Stimulated activated CD8-positive, alpha-beta memory T cell treated with anti-CD3 and anti-CD28 coated beads, Interleukin-2, amount 100 ng/mL, for 48 hours (primary cell): ENCODE measurements at regions not wholly inside any gene's neighbourhood (a gene's known extent, or its start where the extent isn't known, plus 50 kb on each side); places are given as distances from the start of the nearest gene placed in this dataset.

Experiments used
- DNase-seq, 2 donors: peaks; one replicate each; pipeline ENCODE4 v3.0.0-alpha.2; 2020; ENCODE audit warnings: low read depth in 2 of 2

DNA sequence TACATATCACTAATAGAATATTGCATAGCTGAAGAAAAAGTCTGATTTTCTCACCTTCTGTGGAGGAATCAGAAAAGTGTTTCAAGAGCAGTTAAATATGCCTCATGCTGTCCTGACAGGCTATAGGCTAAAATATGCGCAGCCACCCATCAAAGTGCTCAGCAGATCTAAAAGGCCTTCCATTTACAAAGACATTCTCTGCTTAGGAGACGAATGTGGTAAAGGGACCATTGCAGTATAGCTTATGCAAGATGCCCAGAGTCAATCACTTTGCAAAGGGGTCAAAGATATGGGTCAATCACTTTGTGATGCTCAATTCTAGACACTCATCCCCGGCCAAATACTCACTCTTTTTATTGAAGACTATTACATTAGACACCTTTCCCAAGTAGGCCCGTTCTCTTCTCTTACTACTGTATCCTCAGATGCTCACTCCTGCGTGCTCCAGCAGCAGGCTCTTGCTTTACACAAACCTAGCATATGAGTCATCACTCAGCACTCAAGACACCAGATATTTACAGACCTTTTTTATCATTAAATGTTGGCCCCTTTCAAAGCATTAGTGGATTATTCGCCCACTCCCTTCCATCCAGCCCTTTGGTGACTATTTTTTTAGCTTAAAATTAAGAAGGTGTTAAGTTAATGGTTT lies 568.2 kb upstream of the CDH18 start:
- no peak for DNase-seq

DNA sequence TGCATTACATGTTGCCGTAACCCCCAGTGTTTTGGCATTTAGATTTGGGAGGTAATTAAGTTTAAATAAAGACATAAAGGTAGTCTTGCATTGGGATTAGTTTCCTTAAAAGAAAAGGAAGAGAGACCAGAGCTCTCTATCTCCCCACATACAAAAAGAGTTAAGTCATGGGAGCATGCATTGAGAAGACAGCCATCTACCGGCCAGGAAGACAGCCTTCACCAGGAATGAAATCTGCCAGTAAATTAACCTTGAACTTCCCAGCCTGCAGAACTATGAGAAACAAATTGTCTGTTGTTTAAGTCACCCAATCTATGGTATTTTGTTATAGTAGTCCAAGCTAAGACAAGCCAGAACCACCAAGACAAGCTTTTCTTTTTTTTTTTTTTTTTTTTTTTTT lies 567.0 kb upstream of the CDH18 start:
- DNase-seq = no peak

DNA sequence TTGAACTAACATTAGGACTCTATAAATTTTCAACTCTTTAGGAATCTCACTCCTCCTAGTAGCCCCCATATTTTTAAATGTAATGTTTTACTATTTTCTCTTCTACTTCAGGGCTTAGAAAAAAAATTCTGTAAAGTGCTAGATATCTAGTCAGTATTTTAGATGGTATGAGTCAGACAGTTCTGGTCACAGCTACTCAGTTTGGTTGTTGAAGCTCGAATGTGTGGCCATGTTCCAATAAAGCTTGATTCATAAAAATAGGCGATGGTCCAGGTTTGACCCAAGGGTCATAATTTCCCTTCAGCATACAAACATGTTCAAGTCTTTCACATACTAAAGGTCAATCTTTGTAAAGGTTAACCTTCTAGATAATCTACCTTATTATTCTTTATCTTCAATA lies 566.0 kb upstream of the CDH18 start:
- no peak for DNase-seq

DNA sequence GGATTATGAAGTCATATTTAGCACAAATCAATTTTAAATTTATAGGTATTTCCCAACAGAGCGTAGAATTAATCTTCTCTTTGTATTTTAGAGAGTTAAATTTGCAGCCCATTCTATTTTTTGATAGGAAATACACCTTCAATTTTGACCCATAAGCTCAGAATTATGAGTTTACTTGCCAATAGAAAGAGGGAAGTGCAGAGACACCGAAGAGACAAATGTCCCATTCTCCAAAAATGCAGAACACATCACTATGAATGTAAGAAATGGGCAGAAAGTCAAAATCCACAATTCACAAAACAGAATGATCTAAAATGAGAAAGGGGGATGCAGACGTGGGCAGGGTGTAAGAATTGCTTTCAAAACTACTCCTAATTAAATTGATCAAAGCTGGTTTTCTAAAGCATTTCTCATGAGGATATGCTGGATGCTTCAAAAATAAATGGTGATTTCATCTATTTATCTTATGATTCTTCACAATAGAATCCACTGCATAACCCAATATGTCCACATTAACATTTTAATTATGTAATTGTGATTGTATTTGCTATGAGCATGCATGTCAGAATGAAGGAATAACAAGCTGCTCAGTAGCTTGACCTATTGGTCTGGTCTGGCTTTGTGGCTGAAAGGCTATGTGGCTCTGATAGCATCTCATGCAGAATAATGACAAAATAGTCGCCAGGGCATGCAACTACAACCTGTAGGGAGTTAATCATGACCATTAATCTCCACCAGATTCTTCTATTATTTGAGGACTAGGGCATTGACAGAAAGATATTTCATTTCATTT lies 550.1 kb upstream of the CDH18 start:
- DNase-seq = no peak

DNA sequence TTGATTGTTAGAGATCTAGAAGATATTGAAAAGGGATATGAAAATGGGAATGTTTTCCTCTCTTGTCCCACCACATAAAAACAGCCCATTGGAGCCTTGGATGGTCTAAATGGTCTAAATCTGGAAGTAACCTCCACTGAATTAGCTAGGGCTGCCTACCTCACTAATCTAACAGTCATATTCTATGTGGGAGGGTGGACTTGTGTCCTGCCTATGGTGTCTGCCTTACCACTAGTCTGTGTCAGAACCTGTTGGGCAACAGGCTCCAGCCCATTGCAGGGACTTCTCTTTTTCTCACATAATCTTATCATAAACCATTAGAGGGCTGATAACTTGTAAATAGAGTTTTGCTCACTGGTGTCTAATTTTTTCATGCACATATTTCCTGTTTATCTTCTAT lies 548.8 kb upstream of the CDH18 start:
- DNase-seq = no peak

DNA sequence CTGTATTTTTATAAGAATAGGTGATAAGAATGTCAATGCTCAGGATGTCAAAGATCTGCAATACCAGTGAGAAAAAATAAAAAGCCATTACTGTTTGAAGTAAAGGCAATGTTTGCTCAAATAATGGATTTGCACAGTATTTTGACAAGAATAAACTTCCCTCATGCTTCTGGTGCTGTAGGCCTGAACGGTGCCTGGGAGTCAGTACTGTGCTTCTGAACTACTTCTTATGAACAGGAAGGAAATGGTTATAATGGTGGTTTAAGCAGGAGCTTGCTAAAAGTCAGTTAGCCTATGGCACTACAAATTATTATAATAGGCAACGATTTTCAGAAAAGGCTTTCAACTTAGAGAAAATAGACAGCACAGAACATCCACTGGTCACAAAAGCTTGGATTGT lies 548.3 kb upstream of the CDH18 start:
- DNase-seq = no peak

DNA sequence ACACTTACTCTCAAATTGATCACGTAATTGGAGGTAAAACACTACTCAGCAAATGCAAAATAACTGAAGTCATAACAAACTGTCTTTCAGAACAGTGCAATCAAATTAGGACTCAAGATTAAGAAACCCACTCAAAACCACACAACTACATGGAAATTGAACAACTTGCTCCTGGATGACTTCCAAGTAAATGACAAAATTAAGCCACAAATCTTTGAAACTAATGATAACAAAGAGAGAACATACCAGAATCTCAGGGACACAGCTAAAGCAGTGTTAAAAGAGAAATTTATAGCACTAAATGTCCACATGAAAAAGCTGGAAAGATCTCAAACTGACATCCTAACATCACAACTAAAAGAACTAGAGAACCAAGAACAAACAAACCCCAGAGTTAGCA lies 540.5 kb upstream of the CDH18 start:
- no peak for DNase-seq

DNA sequence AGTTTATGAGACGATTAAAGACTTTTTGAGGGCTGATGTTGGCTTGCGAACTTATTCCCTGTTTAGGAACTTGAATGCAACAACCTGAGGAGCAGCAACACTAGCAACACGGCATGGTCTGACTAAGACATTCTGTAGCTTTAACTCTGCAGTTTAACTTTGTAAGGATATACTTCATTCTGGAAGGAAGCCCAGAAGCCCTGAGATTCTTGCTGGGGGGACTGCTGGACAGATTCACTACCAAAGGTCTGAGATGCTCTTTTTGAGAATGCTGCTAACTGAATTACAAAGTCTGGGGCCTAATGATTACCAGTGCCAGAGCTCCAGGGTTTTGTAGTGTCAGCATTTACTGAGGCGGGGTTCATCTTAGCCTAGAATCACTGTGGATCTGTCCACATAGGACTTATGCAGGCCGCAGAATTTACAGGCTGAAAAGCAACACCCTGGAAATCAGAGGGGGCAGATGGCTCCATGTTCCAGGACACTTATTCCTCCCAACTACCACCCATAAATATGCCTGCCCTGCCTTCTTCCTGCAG lies 537.1 kb upstream of the CDH18 start:
- DNase-seq = no peak

DNA sequence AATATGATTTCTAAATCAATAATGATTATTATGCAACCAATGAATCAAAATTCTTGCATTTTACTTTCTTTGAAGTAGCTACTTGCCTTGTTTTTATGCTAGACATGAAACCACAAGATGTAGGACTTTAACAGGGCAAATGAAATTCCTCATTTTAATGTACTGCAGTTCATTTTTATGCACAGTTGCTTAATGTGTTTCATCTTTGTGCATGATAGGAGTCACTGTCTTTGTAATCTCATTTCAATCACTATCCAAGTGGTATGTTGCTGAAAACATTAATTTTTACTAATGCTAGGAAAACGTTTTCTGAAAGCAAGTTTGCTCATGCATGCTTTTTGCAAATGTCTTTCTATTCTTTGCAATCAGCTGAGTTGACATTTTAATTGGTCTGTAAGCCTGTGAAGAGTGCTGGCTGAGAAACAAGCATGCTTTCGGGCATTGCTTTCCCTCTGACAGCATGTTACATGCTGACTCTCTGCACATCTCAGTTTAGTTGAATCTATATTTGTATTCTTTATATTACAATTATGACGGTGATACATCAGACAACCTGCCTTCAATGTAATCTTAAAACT lies 535.0 kb upstream of the CDH18 start:
- DNase-seq = no peak

DNA sequence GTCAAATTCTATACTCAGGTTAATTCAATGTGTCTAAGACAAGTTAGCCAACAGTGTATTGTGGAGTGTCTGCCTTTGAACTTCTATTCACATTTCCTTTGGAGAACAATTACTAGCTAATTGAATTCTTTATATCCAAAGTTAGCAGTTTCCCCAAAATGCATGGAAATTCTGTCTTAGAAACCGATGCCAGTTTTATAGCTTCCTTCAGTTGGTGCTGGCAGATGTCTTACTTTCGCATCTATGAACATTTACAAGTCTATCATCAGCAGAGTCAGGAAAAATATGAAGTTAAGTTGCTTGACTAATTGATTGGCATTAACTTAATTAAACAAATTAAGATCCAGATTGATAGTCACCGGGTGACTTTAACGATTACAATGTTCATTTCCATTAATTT lies 527.6 kb upstream of the CDH18 start:
- no peak for DNase-seq

DNA sequence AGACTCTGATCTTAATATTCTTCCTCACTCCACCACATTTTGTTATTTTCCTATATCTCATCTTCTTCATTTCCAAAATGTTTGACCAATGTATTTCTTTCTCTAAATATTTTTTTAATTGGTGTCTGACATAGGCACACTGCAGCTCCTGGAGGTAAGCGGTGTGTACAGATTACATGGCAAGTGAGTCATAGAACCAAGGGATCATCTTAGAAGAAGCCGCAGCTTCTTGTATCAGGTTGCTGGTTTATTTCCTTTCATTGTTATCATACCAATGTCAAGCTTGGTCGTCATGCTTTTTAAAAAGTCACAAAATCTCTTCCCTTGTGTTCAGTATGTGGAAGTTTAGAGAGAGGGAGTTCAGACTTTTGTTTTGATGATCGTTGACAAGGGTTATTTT lies 526.1 kb upstream of the CDH18 start:
- no peak for DNase-seq

DNA sequence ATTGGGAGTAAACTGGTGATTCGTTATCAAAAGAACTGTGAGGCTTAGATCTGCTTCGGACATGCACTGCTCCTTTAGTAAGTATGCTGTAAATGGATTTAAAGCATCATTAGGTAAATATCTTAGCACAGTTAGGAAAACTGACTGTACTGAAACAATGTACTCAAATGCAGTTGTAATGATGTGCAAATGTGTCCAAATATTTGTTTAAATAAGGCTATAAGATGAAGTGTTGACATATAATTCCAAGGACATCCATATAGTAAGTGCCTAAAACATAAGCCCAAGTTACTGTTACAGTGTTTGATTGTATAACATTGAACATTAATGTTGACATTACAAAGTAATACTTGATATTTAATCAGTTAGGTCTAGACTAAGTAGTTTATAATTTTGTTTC lies 512.5 kb upstream of the CDH18 start:
- DNase-seq = no peak

DNA sequence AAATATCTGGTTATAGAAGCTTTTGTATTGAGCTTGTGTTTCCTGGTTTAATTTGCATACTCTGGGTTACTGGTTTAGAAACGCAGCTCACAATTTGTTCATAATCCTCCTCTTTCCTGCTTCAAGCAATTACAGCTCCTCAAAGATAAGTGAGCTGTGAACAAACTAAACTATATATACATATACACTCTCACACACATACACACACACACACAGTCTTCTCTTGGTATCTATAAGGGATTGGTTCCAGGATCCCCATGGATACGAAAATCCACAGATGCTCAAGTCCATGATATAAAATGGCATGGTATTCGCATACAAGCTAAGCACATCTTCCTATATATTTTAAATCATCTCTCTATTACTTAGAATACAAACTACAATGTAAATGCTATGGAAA lies 510.9 kb upstream of the CDH18 start:
- no peak for DNase-seq

DNA sequence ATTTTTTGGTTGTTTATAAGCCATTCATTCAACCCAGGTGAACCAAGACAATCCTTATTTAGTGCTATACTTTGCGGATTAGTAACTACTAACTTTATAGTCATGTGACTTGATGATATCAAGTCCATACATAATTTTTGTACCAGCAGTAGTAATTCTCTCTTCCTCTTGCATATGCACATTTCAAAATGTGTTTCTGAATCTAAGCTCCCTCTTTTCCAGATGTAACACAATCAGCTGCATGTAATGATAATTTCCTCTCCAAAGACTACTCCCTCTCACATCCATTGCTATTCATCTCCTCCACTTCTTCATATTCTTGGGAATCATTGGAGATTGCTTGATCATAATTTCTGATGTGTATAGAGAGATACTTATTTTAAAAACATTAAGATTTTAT lies 510.1 kb upstream of the CDH18 start:
- no peak for DNase-seq

DNA sequence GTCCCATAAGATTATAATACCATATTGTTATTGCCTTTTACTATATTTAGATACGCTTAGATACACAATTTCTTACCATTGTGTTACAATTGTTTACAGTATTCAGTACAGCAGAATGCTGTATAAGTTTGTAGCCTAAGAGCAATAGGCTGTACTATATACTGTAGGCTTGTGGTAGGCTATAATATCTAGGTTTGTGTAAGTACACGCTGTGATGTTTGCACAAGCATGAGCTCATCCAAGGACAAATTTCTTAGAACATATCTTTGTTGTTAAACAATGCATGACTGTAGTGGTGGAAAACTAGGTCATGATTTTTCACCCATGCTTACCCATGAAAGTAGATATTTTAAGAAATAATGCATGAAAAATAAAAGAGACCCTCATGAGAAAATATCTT lies 509.4 kb upstream of the CDH18 start:
- no peak for DNase-seq

DNA sequence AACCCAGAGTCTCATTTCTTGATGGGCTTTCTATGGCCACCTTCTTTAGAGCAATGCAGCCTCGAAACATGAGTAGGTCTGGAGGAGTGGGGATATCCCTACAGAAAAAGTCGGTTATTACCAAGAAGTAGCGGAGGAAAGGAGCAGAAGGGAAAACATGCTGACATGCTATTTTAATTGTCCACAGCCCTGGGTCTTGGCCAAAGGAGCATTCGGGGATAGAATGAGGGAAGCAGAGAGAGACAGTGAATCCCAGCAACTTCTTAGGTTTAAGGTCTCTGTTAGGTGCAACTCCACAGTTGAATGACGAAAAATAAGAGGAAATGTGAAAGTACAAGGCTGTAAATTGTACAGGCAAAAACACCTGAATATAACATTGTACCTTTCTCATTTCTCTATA lies 506.7 kb upstream of the CDH18 start:
- DNase-seq = no peak

DNA sequence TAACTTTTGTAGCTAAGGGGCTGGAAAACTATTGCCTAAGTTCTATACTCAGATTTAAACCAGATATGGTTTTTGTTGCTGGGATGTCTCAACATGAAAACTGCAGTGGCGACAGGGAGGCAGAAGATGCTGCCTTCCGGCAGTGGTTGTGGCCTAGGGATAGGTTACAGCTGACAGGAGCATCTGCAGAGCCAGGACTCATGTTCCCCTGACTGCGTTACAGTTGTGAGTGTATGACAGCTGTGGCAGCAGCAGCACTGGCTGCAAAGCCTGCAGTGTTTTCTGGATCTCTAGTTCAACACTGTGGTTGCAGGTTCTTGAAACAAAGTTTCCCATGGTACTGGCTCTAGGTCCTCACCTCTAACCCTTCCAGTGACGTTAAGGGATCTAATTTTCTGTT lies 498.8 kb upstream of the CDH18 start:
- no peak for DNase-seq

DNA sequence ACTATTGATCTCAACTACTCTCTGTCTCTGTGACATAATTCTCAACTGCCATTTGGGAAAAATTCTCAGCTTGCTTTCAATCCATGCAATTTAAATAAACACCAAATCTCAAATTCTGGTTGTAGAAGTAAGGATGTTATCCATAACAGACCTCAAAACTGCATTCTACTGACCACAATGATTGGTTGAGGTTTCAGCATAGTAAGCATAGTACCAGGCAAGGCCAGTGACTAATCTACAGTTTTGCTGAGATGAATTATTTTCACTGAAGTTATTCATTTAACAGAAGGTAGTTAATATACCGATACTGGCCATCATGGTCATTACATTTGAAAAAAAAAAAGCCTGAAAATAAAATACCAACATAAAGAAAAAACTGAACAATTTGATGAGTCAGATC lies 488.0 kb upstream of the CDH18 start:
- DNase-seq = no peak

DNA sequence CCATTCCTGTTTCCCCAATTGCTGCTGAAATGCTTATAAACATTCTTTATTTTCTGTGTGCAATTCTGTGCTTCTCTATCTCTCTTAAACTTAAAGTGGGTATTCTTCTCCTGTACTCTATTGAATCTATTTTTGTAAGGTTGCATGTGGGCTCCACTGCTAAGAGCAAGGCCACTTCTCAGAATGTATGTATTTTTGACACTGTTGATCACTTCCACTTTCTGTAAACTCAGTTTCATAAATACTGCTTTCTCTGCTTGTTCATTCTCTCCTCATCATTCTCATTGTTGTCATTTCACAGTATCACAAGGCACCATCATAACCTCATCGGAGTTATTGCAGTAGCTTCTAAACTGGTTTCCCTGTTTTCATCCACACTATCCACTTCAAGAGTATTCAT lies 483.0 kb upstream of the CDH18 start:
- no peak for DNase-seq

DNA sequence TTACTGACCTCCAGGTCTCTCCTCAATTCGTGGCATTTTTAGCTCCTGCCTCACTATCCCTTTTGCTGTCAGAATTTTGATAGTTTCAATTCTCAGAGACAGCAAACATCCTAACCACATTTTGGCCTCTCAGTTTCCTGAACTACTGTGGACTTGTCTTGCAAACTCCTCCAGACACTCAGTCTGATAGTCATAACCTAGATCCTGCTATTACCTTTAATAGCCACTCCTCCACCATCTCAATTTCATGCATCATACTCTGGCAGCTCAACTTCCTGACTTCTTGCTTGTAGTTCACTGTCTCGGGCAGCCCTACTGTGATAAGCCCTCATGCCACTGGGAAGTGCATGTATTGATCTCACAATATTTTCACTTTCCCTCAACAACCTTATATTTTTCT lies 481.8 kb upstream of the CDH18 start:
- DNase-seq = no peak

DNA sequence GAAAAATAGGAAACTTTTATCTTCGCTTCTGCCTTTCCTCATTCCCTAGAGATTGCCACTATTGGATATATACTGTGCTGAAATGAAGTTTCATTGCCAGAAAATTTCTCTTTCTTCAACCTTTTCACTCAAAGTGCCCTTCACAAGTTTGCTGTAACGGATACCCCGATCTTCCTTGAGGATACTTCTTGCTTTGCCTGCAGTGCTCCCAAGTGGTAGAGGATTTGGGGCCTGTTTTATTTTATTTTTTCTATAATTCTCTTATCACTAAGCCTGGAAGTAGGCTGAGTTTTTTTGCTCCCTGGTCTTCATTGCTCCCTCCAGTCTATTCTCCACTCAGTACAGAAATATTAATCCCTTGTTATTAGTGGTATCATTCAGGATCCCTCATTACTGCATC lies 481.4 kb upstream of the CDH18 start:
- DNase-seq = no peak

DNA sequence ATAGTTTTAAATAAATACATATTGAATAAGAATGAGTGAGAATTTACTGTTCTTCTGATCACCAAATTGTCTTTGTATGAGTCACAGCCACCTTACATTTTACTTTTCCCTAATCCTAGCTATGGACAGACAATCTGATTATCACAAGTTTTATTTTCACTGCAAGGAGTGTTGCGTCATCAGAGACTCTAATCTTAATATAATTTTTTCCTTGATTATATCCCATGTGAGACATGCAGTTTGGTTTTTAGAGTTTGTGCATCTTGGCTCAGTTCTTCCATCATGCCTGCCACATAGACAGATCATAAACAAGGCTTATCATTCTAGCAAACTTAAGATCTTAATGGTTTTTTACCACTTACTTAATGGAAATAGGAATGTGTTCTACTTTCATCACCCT lies 478.5 kb upstream of the CDH18 start:
- DNase-seq = no peak

DNA sequence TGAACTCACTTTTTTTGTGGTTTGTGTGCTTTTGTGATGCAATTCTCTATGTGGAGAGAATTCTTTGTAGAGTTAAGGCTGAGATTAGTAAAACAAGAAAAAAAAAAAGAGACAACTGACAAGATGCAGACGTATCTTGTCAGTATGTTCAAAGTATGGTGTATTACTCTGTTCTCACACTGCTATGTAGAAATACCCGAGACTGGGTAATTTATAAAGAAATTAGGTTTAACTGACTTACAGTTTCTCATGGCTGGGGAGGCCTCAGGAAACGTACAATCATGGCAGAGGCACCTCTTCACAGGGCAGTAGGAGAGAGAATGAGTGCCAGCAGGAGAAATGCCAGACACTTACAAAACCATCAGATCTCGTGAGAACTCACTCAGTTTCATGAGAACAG lies 475.2 kb upstream of the CDH18 start:
- DNase-seq = no peak
